HG03280 (cell line): ENCODE measurements at regions not wholly inside any gene's neighbourhood (a gene's known extent, or its start where the extent isn't known, plus 50 kb on each side); places are given as distances from the start of the nearest gene placed in this dataset.
"Not testable (repeated sequence)": the region's sequence is repeated elsewhere in the genome, so short reads cannot be mapped to it uniquely, and the experiment has no call there.

Experiments used
- ATAC-seq: cut with Tn5 transposase; IDR thresholded peaks from one replicate; pipeline ENCODE4 v1.9.1; 2021; ENCODE audit warnings: mild to moderate bottlenecking, moderate library complexity; ENCODE audit not compliant: unreplicated experiment

GRCh38 chr21:35982717-35983116 is 77.6 kb downstream of the SETD4 start:
- ATAC-seq, result no peak

- no peak for ATAC-seq
Observed at GRCh38 chr21:35981514-35982070, 78.7 kb downstream of the SETD4 start.

GRCh38 chr21:35980821-35981220 is 79.5 kb downstream of the SETD4 start:
- no peak for ATAC-seq

GRCh38 chr21:35977860-35978259 is 82.5 kb downstream of the SETD4 start:
- not testable (repeated sequence) for ATAC-seq

- no peak for ATAC-seq
Observed at GRCh38 chr21:35976929-35977328, 83.4 kb downstream of the SETD4 start.

GRCh38 chr21:35976481-35976880 is 83.8 kb downstream of the SETD4 start:
- no peak for ATAC-seq

GRCh38 chr21:35974775-35975174 is 85.6 kb downstream of the SETD4 start:
- no peak for ATAC-seq

- no peak for ATAC-seq
Observed at GRCh38 chr21:35971824-35972223, 88.5 kb downstream of the SETD4 start.

GRCh38 chr21:35969281-35969680 is 91.0 kb downstream of the SETD4 start:
- ATAC-seq, result no peak

GRCh38 chr21:35968564-35968963 is 91.8 kb downstream of the SETD4 start:
- ATAC-seq, result no peak

- ATAC-seq, result no peak
Observed at GRCh38 chr21:35965699-35966098, 94.6 kb downstream of the SETD4 start.

GRCh38 chr21:35963920-35964451 is 96.3 kb downstream of the SETD4 start:
- ATAC-seq, result no peak

GRCh38 chr21:35962917-35963316 is 97.4 kb downstream of the SETD4 start:
- no peak for ATAC-seq

- ATAC-seq, result no peak
Observed at GRCh38 chr21:35954066-35954465, 106.3 kb downstream of the SETD4 start.

- ATAC-seq, result no peak
Observed at GRCh38 chr21:35953597-35953996, 106.7 kb downstream of the SETD4 start.

GRCh38 chr21:35952651-35953340 is 107.5 kb downstream of the SETD4 start:
- no peak for ATAC-seq

- ATAC-seq, result no peak
Observed at GRCh38 chr21:35948982-35949381, 111.3 kb downstream of the SETD4 start.

- ATAC-seq, result no peak
Observed at GRCh38 chr21:35945089-35945671, 115.1 kb downstream of the SETD4 start.

- ATAC-seq, result no peak
Observed at GRCh38 chr21:35943752-35944151, 116.6 kb downstream of the SETD4 start.

- no peak for ATAC-seq
Observed at GRCh38 chr21:35942211-35943144, 117.8 kb downstream of the SETD4 start.
